SK-N-SH (cell line): ENCODE measurements at regions not wholly inside any gene's neighbourhood (a gene's known extent, or its start where the extent isn't known, plus 50 kb on each side); places are given as distances from the start of the nearest gene placed in this dataset.

Experiments used
- CTCF ChIA-PET: fragments of 300-600, 350-600 bp; formaldehyde crosslinking; extraction: SDS; loops from one replicate; lab custom pipeline; 2021; lab: Yijun Ruan, JAX
- POLR2A ChIA-PET: fragments of 350-600 bp; sonication (Branson Sonifier 250); formaldehyde crosslinking; extraction: SDS; loops from one replicate; lab custom pipeline; 2020; ENCODE audit warnings: antibody characterized with exemption, inconsistent platforms; lab: Yijun Ruan, JAX
- DNase-seq: peaks from one replicate; pipeline ENCODE4 v3.0.0; 2012
- H2AFZ ChIP-seq: fragments of 200-600 bp; sonication (generic); 2 replicates; pipeline ENCODE4 v1.8.1; 2016; ENCODE audit warnings: antibody characterized with exemption, mild to moderate bottlenecking, low read depth
- H3F3A ChIP-seq: fragments of 200-600 bp; sonication (generic); replicated peaks from 2 replicates; pipeline ENCODE3; 2016; ENCODE audit warnings: antibody characterized with exemption, mild to moderate bottlenecking; ENCODE audit not compliant: insufficient read depth
- H3K27ac ChIP-seq, 2 experiments: fragments of 200-500 bp in 1 of 2; fragments of 200-600 bp in 1 of 2; sonication (Bioruptor generic) in 1 of 2; sonication (generic), shearing (Covaris generic) in 1 of 2; 2 replicates each; pipeline versions ENCODE4 v1.5.1 to v1.6.1; 2014 to 2016; ENCODE audit warnings: low read depth in 2 of 2, inconsistent platforms in 1 of 2, low read length in 1 of 2, mild to moderate bottlenecking in 1 of 2, mixed read lengths in 1 of 2
- H3K27me3 ChIP-seq: fragments of 200-600 bp; sonication (generic), shearing (Covaris generic); 2 replicates; pipeline ENCODE4 v1.6.1; 2016; ENCODE audit warnings: mixed run types; ENCODE audit not compliant: insufficient read depth
- H3K36me3 ChIP-seq, 2 experiments: fragments of 200-500 bp in 1 of 2; fragments of 200-600 bp in 1 of 2; sonication (Bioruptor generic) in 1 of 2; sonication (generic) in 1 of 2; replicated peaks in 1 of 2; 2 replicates each; pipeline versions ENCODE3 to v1.5.1; 2014 to 2016; ENCODE audit warnings: low read length in 1 of 2, mild to moderate bottlenecking in 1 of 2; ENCODE audit not compliant: insufficient read depth in 2 of 2, control insufficient read depth in 1 of 2
- H3K4me1 ChIP-seq, 2 experiments: fragments of 200-500 bp in 1 of 2; fragments of 200-600 bp in 1 of 2; sonication (Bioruptor generic) in 1 of 2; sonication (generic), shearing (Covaris generic) in 1 of 2; 2 replicates each; pipeline versions ENCODE4 v1.5.1 to v1.6.1; 2014 to 2016; ENCODE audit warnings: low read depth in 1 of 2, low read length in 1 of 2, mixed run types in 1 of 2; ENCODE audit not compliant: insufficient read depth in 2 of 2, control insufficient read depth in 1 of 2
- H3K4me2 ChIP-seq: fragments of 200-600 bp; sonication (generic), shearing (Covaris generic); 2 replicates; pipeline ENCODE4 v1.6.1; 2017; ENCODE audit warnings: mixed run types
- H3K4me3 ChIP-seq, 2 experiments: fragments of 200-500 bp in 1 of 2; fragments of 200-600 bp in 1 of 2; sonication (Bioruptor generic) in 1 of 2; sonication (generic), shearing (Covaris generic) in 1 of 2; 2 replicates each; pipeline versions ENCODE4 v1.5.1 to v1.8.1; 2014 to 2016; ENCODE audit warnings: low read depth in 2 of 2, inconsistent platforms in 1 of 2, low read length in 1 of 2, mild to moderate bottlenecking in 1 of 2, mixed read lengths in 1 of 2, moderate library complexity in 1 of 2
- H3K79me2 ChIP-seq: fragments of 200-600 bp; sonication (generic); 2 replicates; pipeline ENCODE4 v1.8.1; 2017; ENCODE audit warnings: mild to moderate bottlenecking; ENCODE audit not compliant: insufficient read depth
- H3K9ac ChIP-seq: fragments of 200-600 bp; sonication (generic); 2 replicates; pipeline ENCODE4 v1.6.1; 2017; ENCODE audit warnings: mixed run types
- H3K9me2 ChIP-seq: fragments of 200-600 bp; sonication (generic); 2 replicates; pipeline ENCODE4 v1.6.1; 2017; ENCODE audit warnings: mixed run types
- H3K9me3 ChIP-seq: fragments of 200-600 bp; sonication (generic); 2 replicates; pipeline ENCODE4 v1.6.1; 2017; ENCODE audit warnings: mixed run types, mild to moderate bottlenecking, moderate library complexity
- H4K20me1 ChIP-seq: fragments of 200-600 bp; sonication (generic); 2 replicates; pipeline ENCODE4 v1.6.1; 2017; ENCODE audit warnings: mild to moderate bottlenecking, mixed run types; ENCODE audit not compliant: insufficient read depth
- CTCF ChIP-seq: fragments of 200-600 bp; sonication (generic); IDR thresholded peaks from 2 replicates; pipeline ENCODE4 v1.6.1; 2017; ENCODE audit warnings: antibody characterized with exemption, mild to moderate bottlenecking, moderate library complexity
- ELF1 ChIP-seq: IDR thresholded peaks from 2 replicates; pipeline ENCODE4 v1.4.0; 2012
- EP300 ChIP-seq, 2 experiments: IDR thresholded peaks; 2 replicates each; pipeline versions ENCODE4 v1.4.0 to v1.6.1; 2012; ENCODE audit warnings: borderline replicate concordance in 1 of 2, low read depth in 1 of 2, low read length in 1 of 2
- EZH2phosphoT487 ChIP-seq: fragments of 200-600 bp; sonication (generic); IDR thresholded peaks from 2 replicates; pipeline ENCODE4 v1.6.1; 2017; ENCODE audit warnings: low read depth, mixed run types, mild to moderate bottlenecking, antibody characterized with exemption, moderate library complexity, borderline replicate concordance
- FOSL2 ChIP-seq: IDR thresholded peaks from 2 replicates; pipeline ENCODE4 v1.4.0; 2012; ENCODE audit warnings: low read depth, mild to moderate bottlenecking, moderate library complexity, borderline replicate concordance
- FOXJ3 ChIP-seq: sonication (generic); formaldehyde crosslinking; IDR thresholded peaks from 2 replicates; pipeline ENCODE4 v1.5.1; 2020; ENCODE audit warnings: mild to moderate bottlenecking, missing genetic modification reagents
- GATA2 ChIP-seq: sonication (generic); formaldehyde crosslinking; IDR thresholded peaks from 2 replicates; pipeline ENCODE4 v1.5.0; 2020; ENCODE audit warnings: mild to moderate bottlenecking, missing genetic modification reagents
- JUND ChIP-seq: IDR thresholded peaks from 2 replicates; pipeline ENCODE4 v1.4.0; 2012
- MEF2A ChIP-seq: IDR thresholded peaks from 2 replicates; pipeline ENCODE4 v1.4.0; 2012; ENCODE audit warnings: low read depth, borderline replicate concordance
- MXI1 ChIP-seq: IDR thresholded peaks from 2 replicates; pipeline ENCODE4 v1.6.1; 2012; ENCODE audit warnings: mild to moderate bottlenecking, low read depth, low read length, improper control_type of control experiment
- NFIC ChIP-seq: IDR thresholded peaks from 2 replicates; pipeline ENCODE4 v1.4.0; 2012; ENCODE audit warnings: borderline replicate concordance
- RFX5 ChIP-seq: IDR thresholded peaks from 2 replicates; pipeline ENCODE4 v1.6.1; 2012; ENCODE audit warnings: mild to moderate bottlenecking, improper control_type of control experiment, low read length
- SMC3 ChIP-seq: IDR thresholded peaks from 2 replicates; pipeline ENCODE4 v1.6.1; 2012; ENCODE audit warnings: low read depth, low read length, improper control_type of control experiment
- TCF12 ChIP-seq: IDR thresholded peaks from 2 replicates; pipeline ENCODE4 v1.4.0; 2012
- USF1 ChIP-seq: IDR thresholded peaks from 2 replicates; pipeline ENCODE4 v1.4.0; 2012; ENCODE audit warnings: low read depth, borderline replicate concordance
- WGBS: methylation state at CpG from one replicate; pipeline ENCODE4 v1.1.6; 2017; ENCODE audit warnings: low lambda C conversion rate; 5-methylcytosine and 5-hydroxymethylcytosine counted together
- TF ChIP-seq, protein P1 (sequence below): IDR thresholded peaks from 2 replicates; pipeline ENCODE4; 2012

DNA sequence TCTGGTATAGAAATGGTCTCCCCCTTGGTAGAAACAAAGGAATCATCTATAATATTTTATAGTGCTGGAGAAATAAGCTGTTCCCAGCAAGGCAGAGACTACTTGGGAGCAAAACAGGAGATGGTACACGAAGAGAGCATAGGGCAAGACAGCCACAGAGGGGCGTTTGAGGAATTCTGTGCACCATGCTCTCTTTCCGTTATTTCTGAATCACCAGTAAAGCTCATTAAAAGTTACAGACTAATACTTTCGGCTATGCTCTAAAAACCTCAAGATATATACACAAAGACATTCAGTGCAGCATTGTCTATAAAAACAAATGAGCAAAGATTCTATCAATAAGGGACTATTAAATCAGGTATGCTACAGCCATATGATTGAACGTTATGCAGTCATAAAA, 68.5 kb upstream of the FHIP2A start:
- POLR2A ChIA-PET: no interaction called here
- H3K4me1 ChIP-seq: peaks cover 0 to 12% of the 10 kb centered on the region in 2 experiments; a peak in 3 of 4 replicates
- no peak overlapping the region for H3K9ac ChIP-seq
- peaks cover 9% of the 10 kb centered on the region for H3F3A ChIP-seq
- no peaks in the 10 kb centered on the region for H3K9me2 ChIP-seq
- no peaks in the 10 kb centered on the region for H3K36me3 ChIP-seq
- WGBS: 75% methylated on average over 5 of the region's 5 CpGs
- H3K27ac ChIP-seq: peak overlapping the region in 1 of 2 experiments; percentile 58; a peak in 2 of 4 replicates
- no peaks in the 10 kb centered on the region for H3K27me3 ChIP-seq
- no peaks in the 10 kb centered on the region for H4K20me1 ChIP-seq
- H2AFZ ChIP-seq: no peak overlapping the region
- no peak overlapping the region for H3K4me2 ChIP-seq
- CTCF ChIA-PET: no interaction called here
- TF ChIP-seq TCF12 (peak; percentile 43; the same call in 1 of the 2 replicates), USF1 (no peak), NFIC (peak; percentile 8; the same call in 1 of the 2 replicates), FOXJ3 (CRISPR knock-in tag) (no peak), RFX5 (no peak), MEF2A (no peak), CTCF (peak; percentile 45), JUND (peak; percentile 54), FOSL2 (peak; percentile 38; the same call in 1 of the 2 replicates), EP300 (IDR thresholded peaks at IDR 0.05; ENCODE audit: borderline replicate concordance in 1 of 2, low read depth in 1 of 2, low read length in 1 of 2) (peak in 1 of 2 experiments; percentile 45; a peak in 1 of 4 replicates)
- TF ChIP-seq, protein P1, sequence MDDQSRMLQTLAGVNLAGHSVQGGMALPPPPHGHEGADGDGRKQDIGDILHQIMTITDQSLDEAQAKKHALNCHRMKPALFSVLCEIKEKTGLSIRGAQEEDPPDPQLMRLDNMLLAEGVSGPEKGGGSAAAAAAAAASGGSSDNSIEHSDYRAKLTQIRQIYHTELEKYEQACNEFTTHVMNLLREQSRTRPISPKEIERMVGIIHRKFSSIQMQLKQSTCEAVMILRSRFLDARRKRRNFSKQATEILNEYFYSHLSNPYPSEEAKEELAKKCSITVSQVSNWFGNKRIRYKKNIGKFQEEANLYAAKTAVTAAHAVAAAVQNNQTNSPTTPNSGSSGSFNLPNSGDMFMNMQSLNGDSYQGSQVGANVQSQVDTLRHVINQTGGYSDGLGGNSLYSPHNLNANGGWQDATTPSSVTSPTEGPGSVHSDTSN: peak; percentile 25
- no peak for DNase-seq
- H3K4me3 ChIP-seq: no peak overlapping the region
- H3K9me3 ChIP-seq: no peaks in the 10 kb centered on the region
- no peaks in the 10 kb centered on the region for H3K79me2 ChIP-seq

DNA sequence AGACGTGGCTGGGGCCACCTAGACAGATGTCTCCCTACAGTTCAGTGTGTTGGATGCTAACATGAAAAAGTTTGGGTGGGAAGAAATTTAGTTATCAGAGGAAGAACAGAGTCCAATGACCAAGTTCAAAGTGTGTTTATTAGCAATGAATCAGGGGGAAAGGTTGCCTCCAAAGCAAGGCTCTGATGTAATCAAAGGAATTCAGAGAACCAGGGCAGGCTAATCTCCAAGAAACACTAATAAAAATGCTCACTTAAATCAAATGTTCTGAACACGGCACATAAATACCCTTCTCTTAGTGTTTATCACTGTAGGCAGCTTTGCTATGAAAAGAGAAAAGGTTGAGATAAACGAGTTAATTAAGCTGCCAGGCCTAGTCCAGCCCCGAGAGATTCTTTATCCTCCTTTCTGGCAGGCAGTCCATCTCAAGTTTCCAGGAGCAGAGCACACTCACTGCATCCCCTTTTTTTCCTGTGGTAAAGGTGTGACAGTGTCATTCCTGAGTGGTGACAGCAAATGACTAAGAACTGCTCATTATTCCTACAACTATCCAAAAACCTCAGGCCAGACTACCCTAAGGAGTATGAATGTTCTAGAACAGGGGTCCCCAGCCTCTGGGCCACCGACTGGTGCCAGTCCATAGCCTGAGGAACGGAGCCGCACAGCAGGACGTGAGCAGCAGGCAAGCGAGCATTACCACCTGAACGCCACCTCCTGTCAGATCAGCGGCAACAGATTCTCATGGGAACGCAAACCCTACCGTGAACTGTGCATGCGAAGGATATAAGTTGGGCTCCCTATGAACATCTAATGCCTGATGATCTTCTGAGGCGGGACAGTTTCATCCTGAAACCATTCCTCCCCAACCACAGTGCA, 66.9 kb upstream of the FHIP2A start:
- H3K9me2 ChIP-seq: no peaks in the 10 kb centered on the region
- no peak for DNase-seq
- H3K36me3 ChIP-seq: no peaks in the 10 kb centered on the region
- 81% methylated on average over 15 of the region's 15 CpGs for WGBS
- H3K27ac ChIP-seq: peak overlapping the region in 1 of 2 experiments; percentile 58; a peak in 2 of 4 replicates
- no peaks in the 10 kb centered on the region for H3K27me3 ChIP-seq
- ChIA-PET CTCF (no interaction called here), POLR2A (no interaction called here)
- no peak overlapping the region for H3K4me3 ChIP-seq
- peaks cover 0 to 12% of the 10 kb centered on the region in 2 experiments; a peak in 3 of 4 replicates for H3K4me1 ChIP-seq
- no peaks in the 10 kb centered on the region for H3K9me3 ChIP-seq
- H4K20me1 ChIP-seq: no peaks in the 10 kb centered on the region
- H3F3A ChIP-seq: peaks cover 9% of the 10 kb centered on the region
- H3K9ac ChIP-seq: no peak overlapping the region
- H3K4me2 ChIP-seq: no peak overlapping the region
- H2AFZ ChIP-seq: no peak overlapping the region
- H3K79me2 ChIP-seq: no peaks in the 10 kb centered on the region
- no peak for TF ChIP-seq EZH2phosphoT487
- no peak for TF ChIP-seq NFIC
- TF ChIP-seq USF1: no peak
- no peak for TF ChIP-seq MEF2A
- no peak for TF ChIP-seq ELF1
- no peak for TF ChIP-seq EP300 (IDR thresholded peaks at IDR 0.05; ENCODE audit: borderline replicate concordance in 1 of 2, low read depth in 1 of 2, low read length in 1 of 2)
- no peak for TF ChIP-seq FOSL2
- TF ChIP-seq SMC3: no peak
- no peak for TF ChIP-seq MXI1
- TF ChIP-seq GATA2 (CRISPR knock-in tag): no peak
- no peak for TF ChIP-seq TCF12
